Astrocyte (in vitro differentiated cells and primary cell): ENCODE measurements at regions not wholly inside any gene's neighbourhood (a gene's known extent, or its start where the extent isn't known, plus 50 kb on each side); places are given as distances from the start of the nearest gene placed in this dataset.

Source experiments
- DNase-seq: peaks from one replicate; pipeline ENCODE4 v3.0.0-alpha.2; 2010; ENCODE audit warnings: low read depth
- FAIRE-seq: peaks from 2 replicates; lab custom pipeline; 2011; peaks lifted over from hg19 to GRCh38; lab: Jason Lieb, UNC
- H2AFZ ChIP-seq: 2 replicates; pipeline ENCODE4 v1.6.0; 2012; ENCODE audit warnings: low read depth, low read length, inconsistent platforms
- H3K27ac ChIP-seq: 2 replicates; pipeline ENCODE4 v1.5.1; 2011; ENCODE audit warnings: low read depth, low read length, inconsistent platforms
- H3K27me3 ChIP-seq: 2 replicates; pipeline ENCODE4 v1.6.0; 2011; ENCODE audit warnings: low read length, inconsistent platforms; ENCODE audit not compliant: insufficient read depth
- H3K36me3 ChIP-seq: 2 replicates; pipeline ENCODE4 v1.5.1; 2011; ENCODE audit warnings: low read length, inconsistent platforms; ENCODE audit not compliant: insufficient read depth
- H3K4me1 ChIP-seq: 2 replicates; pipeline ENCODE4 v1.5.1; 2011; ENCODE audit warnings: low read length, inconsistent platforms; ENCODE audit not compliant: insufficient read depth
- H3K4me2 ChIP-seq: 2 replicates; pipeline ENCODE4 v1.6.0; 2012; ENCODE audit warnings: low read length, inconsistent platforms
- H3K4me3 ChIP-seq: 2 replicates; pipeline ENCODE4 v1.5.1; 2011; ENCODE audit warnings: low read depth, mild to moderate bottlenecking, low read length, inconsistent platforms; ENCODE audit not compliant: insufficient read depth
- H3K79me2 ChIP-seq: 2 replicates; pipeline ENCODE4 v1.6.0; 2012; ENCODE audit warnings: mild to moderate bottlenecking, low read length, inconsistent platforms; ENCODE audit not compliant: insufficient read depth
- H3K9ac ChIP-seq: 2 replicates; pipeline ENCODE4 v1.6.0; 2012; ENCODE audit warnings: mild to moderate bottlenecking, low read length, inconsistent platforms
- H3K9me3 ChIP-seq: 2 replicates; pipeline ENCODE4 v1.5.1; 2012; ENCODE audit warnings: low read depth, mild to moderate bottlenecking, low read length, inconsistent platforms; ENCODE audit not compliant: insufficient read depth
- H4K20me1 ChIP-seq: 2 replicates; pipeline ENCODE4 v1.6.0; 2012; ENCODE audit warnings: low read length, inconsistent platforms; ENCODE audit not compliant: insufficient read depth
- H3K27ac Mint-ChIP-seq: one replicate; pipeline ENCODE4 v1.8.0; 2021; ENCODE audit warnings: mild to moderate bottlenecking, mixed read lengths; ENCODE audit not compliant: unreplicated experiment
- H3K27me3 Mint-ChIP-seq: one replicate; pipeline ENCODE4 v1.8.0; 2021; ENCODE audit warnings: low read depth, mixed read lengths; ENCODE audit not compliant: unreplicated experiment
- H3K36me3 Mint-ChIP-seq: one replicate; pipeline ENCODE4 v1.8.0; 2021; ENCODE audit warnings: low read depth, mixed read lengths; ENCODE audit not compliant: unreplicated experiment
- H3K4me1 Mint-ChIP-seq: one replicate; pipeline ENCODE4 v1.8.0; 2021; ENCODE audit warnings: low read depth, mixed read lengths; ENCODE audit not compliant: unreplicated experiment
- H3K4me3 Mint-ChIP-seq: one replicate; pipeline ENCODE4 v1.8.0; 2021; ENCODE audit warnings: mild to moderate bottlenecking, moderate library complexity, mixed read lengths; ENCODE audit not compliant: unreplicated experiment
- H3K9me3 Mint-ChIP-seq: one replicate; pipeline ENCODE4 v1.8.0; 2021; ENCODE audit warnings: mild to moderate bottlenecking, mixed read lengths; ENCODE audit not compliant: unreplicated experiment
- EZH2 ChIP-seq: IDR thresholded peaks from 2 replicates; pipeline ENCODE4 v1.6.1; 2012; ENCODE audit warnings: mild to moderate bottlenecking, low read length, inconsistent platforms; ENCODE audit not compliant: insufficient read depth
- TF ChIP-seq, protein P1 (sequence below): IDR thresholded peaks from 2 replicates; pipeline ENCODE4 v1.5.1; 2011; ENCODE audit warnings: low read depth, mild to moderate bottlenecking, inconsistent platforms, low read length, moderate library complexity; ENCODE audit not compliant: insufficient read depth

DNA sequence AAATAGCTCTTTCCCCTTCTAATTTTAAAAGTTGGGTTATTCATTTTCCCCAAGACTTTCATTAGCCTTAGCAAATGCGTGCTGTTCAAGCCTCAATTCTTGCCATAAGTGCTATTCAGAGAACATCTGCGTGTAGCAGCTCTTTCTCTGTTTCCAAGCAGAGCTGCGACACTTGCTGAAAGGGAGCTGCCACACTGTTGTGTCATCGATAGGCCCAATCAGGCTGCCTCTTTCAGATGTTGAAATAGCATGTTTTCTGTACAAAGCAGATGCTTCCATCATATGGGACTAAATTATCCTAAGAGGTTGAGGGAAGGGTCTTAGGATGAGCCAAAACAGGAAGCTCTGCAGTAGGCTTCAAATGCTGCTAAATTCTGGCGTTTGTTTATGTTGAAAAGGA is 220.9 kb upstream of the CDC14C start:
- Histone ChIP-seq H3K79me2 (no peaks in the 10 kb centered on the region), H3K27ac (no peak overlapping the region), H3K4me3 (no peak overlapping the region), H2AFZ (no peak overlapping the region), H3K9me3 (no peaks in the 10 kb centered on the region), H3K9ac (no peak overlapping the region), H3K4me1 (no peaks in the 10 kb centered on the region), H3K4me2 (no peak overlapping the region), H4K20me1 (no peaks in the 10 kb centered on the region), H3K36me3 (no peaks in the 10 kb centered on the region), H3K27me3 (no peaks in the 10 kb centered on the region)
- TF ChIP-seq EZH2 = no peak
- TF ChIP-seq, protein P1, sequence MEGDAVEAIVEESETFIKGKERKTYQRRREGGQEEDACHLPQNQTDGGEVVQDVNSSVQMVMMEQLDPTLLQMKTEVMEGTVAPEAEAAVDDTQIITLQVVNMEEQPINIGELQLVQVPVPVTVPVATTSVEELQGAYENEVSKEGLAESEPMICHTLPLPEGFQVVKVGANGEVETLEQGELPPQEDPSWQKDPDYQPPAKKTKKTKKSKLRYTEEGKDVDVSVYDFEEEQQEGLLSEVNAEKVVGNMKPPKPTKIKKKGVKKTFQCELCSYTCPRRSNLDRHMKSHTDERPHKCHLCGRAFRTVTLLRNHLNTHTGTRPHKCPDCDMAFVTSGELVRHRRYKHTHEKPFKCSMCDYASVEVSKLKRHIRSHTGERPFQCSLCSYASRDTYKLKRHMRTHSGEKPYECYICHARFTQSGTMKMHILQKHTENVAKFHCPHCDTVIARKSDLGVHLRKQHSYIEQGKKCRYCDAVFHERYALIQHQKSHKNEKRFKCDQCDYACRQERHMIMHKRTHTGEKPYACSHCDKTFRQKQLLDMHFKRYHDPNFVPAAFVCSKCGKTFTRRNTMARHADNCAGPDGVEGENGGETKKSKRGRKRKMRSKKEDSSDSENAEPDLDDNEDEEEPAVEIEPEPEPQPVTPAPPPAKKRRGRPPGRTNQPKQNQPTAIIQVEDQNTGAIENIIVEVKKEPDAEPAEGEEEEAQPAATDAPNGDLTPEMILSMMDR = no peak
- Mint-ChIP-seq H3K4me3 (no peak overlapping the region), H3K4me1 (no peaks in the 10 kb centered on the region), H3K27ac (no peak overlapping the region), H3K27me3 (no peaks in the 10 kb centered on the region), H3K9me3 (no peaks in the 10 kb centered on the region), H3K36me3 (no peaks in the 10 kb centered on the region)
- DNase-seq (no peak), FAIRE-seq (no peak)

DNA sequence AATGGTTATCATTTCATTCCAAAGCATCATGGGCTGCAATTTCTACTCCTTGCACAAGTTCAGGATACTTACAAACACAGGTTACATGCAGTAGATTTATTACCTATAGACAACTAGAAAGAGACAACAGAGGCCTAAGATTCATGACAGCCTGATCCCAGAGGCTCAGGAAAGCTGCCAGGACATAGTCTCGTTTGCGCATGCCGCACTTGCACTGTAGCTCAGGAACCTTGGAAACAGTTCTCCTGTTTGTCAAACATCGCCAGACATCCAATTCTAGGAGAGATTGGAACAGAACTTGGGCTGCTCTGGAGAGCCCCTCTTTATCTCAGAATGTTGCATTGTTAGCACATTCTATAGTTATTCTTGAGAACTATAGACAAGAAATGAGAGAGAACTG is 216.2 kb upstream of the CDC14C start:
- no peak for FAIRE-seq
- no peaks in the 10 kb centered on the region for H3K9me3 Mint-ChIP-seq

DNA sequence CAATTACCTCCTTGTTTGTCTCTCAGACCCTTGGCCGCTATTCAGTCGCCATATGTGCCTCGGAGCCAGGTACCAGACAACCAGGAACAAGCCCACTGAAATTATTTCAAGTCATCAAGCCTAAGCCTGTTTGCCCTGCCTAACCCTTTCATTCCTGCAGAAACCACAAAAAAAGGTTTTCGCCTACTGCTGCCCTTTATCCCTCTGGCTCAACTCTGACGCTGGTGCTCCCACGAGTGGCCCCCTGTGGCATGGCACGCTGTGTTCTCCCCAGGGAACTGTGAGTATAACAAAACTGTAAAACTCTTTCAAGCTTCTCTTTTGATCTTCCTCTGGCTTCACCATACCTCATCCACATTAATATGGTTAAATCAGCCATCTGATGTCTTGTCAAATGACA is 215.7 kb upstream of the CDC14C start:
- Mint-ChIP-seq H3K27ac (no peak overlapping the region), H3K27me3 (no peaks in the 10 kb centered on the region), H3K4me1 (no peaks in the 10 kb centered on the region), H3K9me3 (no peaks in the 10 kb centered on the region), H3K36me3 (no peaks in the 10 kb centered on the region), H3K4me3 (no peak overlapping the region)
- H3K36me3 ChIP-seq = no peaks in the 10 kb centered on the region
- no peaks in the 10 kb centered on the region for H4K20me1 ChIP-seq
- H3K4me2 ChIP-seq = no peak overlapping the region
- no peak overlapping the region for H2AFZ ChIP-seq
- TF ChIP-seq EZH2 = no peak
- TF ChIP-seq, protein P1 = no peak
- H3K27me3 ChIP-seq = no peaks in the 10 kb centered on the region
- no peaks in the 10 kb centered on the region for H3K9me3 ChIP-seq
- FAIRE-seq (no peak), DNase-seq (no peak)
- no peak overlapping the region for H3K27ac ChIP-seq
- H3K9ac ChIP-seq = no peak overlapping the region
- no peaks in the 10 kb centered on the region for H3K4me1 ChIP-seq
- no peaks in the 10 kb centered on the region for H3K79me2 ChIP-seq
- no peak overlapping the region for H3K4me3 ChIP-seq

More for the DNA sequence above, 216.2 kb upstream of the CDC14C start:
- H3K4me2 ChIP-seq = no peak overlapping the region
- TF ChIP-seq EZH2 = no peak
- TF ChIP-seq, protein P1 = no peak
- no peak overlapping the region for H3K4me3 Mint-ChIP-seq
- H3K27me3 ChIP-seq = no peaks in the 10 kb centered on the region
- no peak overlapping the region for H3K4me3 ChIP-seq
- no peaks in the 10 kb centered on the region for H3K4me1 ChIP-seq
- no peak overlapping the region for H3K27ac Mint-ChIP-seq
- no peaks in the 10 kb centered on the region for H3K36me3 ChIP-seq
- H3K4me1 Mint-ChIP-seq = no peaks in the 10 kb centered on the region
- H3K27me3 Mint-ChIP-seq = no peaks in the 10 kb centered on the region
- H3K9ac ChIP-seq = no peak overlapping the region
- no peaks in the 10 kb centered on the region for H3K36me3 Mint-ChIP-seq
- H3K79me2 ChIP-seq = no peaks in the 10 kb centered on the region
- no peaks in the 10 kb centered on the region for H3K9me3 ChIP-seq
- H3K27ac ChIP-seq = no peak overlapping the region
- no peak for DNase-seq
- H2AFZ ChIP-seq = no peak overlapping the region
- H4K20me1 ChIP-seq = no peaks in the 10 kb centered on the region
